Left ventricle myocardium superior (tissue), 1 donor: ENCODE measurements at regions not wholly inside any gene's neighbourhood (a gene's known extent, or its start where the extent isn't known, plus 50 kb on each side); places are given as distances from the start of the nearest gene placed in this dataset.

ENCODE experiments used
- ATAC-seq: fragments of 200-7000 bp; cut with Tn5 transposase; one replicate; pipeline ENCODE4 v1.9.1; 2020; ENCODE audit warnings: mild to moderate bottlenecking, moderate library complexity
- DNase-seq: peaks from one replicate; pipeline ENCODE4 v3.0.0-alpha.2; 2020
- intact Hi-C: fragments of 100-400 bp; cut with micrococcal nuclease; formaldehyde crosslinking; loops from one replicate; pipeline ENCODE4 v1.11.0; 2022
- donor health status: DM: no; HTN: yes; CAD: no; lungs with severe emphysema.

DNA sequence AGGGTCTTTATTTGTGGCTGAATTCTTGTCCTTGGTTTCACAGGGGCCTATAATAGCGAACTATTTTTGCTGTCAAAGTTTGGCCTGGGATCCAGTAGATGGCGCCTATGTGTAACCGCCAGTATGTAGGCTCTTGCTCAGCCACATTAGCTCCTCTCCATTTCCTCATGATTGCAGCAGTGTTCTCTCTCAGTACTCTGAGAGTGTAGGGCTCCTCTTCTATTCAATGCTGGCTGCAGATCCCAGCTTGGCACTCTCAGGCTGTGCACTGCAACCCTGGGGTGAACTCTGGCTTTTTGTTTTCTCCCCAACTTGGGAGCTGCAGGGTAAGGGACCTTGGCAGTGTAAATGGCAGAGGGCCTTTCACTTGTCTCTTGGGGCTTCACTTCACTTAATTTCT, 344.6 kb upstream of the CHAC2 start:
- DNase-seq (no peak), ATAC-seq (peak; percentile 50)
- intact Hi-C loops = no loop called here

DNA sequence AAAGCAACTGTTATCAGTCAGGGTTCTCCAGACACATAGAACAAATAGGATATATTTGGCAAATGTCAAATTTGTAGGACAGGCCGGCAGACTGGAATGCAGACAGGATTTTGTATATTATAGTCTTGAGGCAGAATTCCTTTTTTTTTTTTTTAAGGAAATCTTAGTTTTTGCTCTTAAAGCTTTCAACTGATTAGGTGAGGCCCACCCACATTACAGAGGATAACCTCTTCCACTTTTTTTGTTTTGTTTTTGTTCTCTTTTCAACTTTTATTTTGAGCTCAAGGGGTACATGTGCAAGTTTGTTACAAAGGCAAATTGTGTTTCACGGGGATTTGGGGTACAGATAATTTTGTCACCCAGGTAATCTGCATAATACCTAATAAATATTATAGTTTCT, 350.2 kb upstream of the CHAC2 start:
- DNase-seq = no peak

DNA sequence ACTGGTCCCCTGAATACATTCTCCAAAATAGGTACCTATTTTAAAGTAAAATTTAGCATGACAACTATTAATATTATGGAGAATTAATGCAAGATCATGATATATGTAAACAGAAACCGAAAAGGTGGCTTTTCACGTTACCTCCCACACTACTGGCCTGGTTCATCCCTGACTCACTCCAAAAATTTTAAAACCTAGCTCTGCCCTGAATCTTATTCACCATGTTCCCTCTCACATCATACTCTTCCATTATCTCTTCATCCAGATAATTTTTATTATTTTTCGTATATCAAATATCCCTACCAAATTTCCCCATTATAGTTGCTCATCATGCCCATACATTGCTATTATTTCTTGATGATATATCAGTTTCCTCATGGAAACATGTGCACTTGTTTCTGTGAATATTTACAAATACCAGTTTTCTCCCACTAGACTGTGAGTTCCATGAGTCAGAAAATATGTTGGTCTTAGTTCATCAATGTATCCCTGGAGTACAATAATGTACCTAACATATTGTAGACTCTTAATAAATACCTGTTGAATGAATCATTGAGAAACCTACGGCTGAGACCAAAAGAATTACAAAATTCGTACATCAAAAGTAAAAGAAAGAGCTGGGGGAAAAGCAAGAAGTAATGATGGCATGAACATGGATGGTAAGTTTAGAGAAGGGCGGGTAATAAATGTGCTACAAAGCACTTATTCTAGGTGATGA, 360.1 kb upstream of the CHAC2 start:
- intact Hi-C loops = no loop called here
- DNase-seq = no peak
- ATAC-seq = no peak

More for the DNA sequence above, 350.2 kb upstream of the CHAC2 start:
- intact Hi-C loops = no loop called here
- no peak for ATAC-seq

DNA sequence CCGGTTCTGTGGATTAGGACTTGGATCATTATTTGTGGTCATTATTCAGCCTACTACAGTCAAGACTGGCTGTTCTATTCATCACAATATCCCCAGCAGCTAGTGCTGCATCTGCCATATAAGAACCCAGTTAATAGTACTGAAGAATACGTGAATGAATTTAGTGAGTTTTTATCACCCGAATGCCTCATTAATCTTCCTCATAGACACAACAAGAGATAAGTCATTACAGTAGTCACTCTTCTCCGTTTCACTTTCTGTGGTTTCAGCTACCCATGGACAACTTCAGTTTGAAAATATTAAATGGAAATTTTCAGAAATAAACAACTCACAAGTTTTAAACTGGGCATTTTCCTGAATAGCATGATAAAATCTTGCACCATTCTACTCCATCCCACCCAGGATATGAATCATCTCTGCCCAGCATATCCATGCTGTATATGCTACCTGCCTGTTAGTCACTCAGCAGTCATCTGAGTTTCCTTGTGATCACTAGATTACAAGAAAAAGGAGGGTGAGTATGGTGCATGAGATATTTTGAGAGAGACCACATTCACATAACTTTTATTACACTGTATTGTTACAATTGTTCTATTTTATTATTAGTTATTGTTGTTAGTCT, 363.7 kb upstream of the CHAC2 start:
- DNase-seq (no peak), ATAC-seq (no peak)
- intact Hi-C loops = no loop called here

DNA sequence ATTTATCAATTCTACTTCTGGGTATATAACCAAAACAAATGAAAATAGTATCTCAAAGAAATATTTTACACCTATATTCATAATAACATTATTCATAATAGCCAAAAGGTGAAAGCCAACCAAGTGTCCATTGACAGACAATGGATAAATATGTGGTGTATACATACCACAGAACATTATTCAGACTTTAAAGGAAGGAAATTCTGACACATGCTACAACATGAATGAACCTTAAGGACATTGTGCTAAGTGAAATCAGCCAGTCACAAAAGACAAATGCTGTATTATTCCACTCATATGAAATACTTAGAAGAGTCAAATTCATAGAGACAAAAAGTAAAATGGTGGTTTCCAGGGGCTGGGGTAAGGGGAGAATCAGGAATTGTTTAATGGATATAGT, 370.5 kb upstream of the CHAC2 start:
- DNase-seq = no peak
- no peak for ATAC-seq
- intact Hi-C loops = no loop called here

DNA sequence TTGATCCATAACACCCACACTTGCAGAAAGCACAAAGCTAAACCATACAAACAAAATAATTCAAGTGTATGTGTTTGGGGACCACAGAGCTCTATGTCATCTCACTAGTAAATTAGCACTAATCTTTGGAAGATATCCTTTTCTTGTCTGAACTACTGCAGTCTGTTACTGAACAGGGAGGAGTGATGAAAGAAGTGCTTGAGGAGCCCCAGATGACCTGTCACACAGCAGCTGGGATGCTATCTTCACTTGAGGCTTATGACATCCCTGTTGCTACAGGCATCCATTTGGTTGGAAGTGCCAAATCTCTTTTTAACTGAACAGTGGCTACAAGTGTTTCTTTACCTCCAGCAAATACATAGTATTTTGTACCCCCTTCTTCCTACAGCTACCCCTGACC, 386.3 kb upstream of the CHAC2 start:
- DNase-seq = peak; percentile 28
- intact Hi-C loops = no loop called here
- ATAC-seq = peak; percentile 99

DNA sequence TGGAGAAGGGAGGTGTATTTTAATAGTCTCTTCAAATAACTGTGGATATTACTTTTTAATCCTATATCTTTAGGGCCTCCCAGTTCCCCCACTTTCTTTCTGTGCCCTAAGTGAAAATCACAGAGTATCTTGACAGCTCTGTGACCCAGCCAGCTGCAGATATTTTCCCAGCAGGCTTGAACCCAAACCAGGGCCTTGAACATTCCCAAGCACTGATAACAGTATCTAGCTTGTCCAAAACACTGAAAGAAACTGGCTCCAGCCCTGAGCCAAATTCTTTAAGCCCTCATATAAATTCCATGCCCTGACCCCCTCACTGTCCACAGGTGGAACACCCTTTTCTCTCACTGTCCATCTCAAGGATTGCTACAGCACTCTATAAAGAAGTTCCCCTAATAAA, 388.1 kb upstream of the CHAC2 start:
- intact Hi-C loops = no loop called here
- DNase-seq (peak; percentile 7), ATAC-seq (no peak)

DNA sequence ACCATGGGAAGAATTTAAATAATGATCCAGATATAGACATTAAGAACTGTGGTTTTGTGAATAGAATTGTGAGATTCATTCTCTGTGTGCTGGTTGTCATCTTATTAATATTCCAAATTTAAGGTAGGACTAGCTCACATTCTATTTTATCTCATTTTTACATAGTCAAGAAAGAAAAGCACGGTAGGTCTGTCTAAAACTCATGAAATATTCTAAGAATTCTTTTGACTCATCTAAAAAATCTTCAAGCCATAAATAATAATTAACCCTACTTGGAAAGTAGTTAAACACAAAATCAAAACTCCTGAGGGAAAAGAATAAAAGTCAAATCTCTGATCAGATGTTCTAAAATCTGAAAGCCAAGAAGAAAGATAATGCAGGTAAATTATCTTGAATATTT, 388.8 kb upstream of the CHAC2 start:
- ATAC-seq (no peak), DNase-seq (no peak)
- intact Hi-C loops = no loop called here

DNA sequence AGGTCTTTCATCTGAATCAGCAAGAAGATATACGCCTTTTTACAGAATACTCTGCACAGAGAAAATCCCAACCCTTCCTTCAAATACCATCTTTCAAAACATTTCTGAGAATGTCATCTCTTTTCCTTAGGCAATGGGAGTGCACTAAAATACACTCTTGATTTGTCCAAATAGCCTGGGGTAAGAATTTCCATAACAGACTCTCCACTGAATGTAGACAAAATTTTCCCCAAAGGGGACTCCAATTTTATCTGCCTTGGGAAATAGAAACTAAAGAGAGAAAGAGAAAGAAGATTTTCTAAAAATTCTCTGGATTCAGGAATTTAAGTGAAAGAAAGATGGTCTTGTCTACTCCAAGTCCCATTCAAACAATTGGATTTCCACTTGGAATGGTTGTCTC, 394.5 kb upstream of the CHAC2 start:
- intact Hi-C loops = no loop called here
- no peak for DNase-seq
- ATAC-seq = no peak

DNA sequence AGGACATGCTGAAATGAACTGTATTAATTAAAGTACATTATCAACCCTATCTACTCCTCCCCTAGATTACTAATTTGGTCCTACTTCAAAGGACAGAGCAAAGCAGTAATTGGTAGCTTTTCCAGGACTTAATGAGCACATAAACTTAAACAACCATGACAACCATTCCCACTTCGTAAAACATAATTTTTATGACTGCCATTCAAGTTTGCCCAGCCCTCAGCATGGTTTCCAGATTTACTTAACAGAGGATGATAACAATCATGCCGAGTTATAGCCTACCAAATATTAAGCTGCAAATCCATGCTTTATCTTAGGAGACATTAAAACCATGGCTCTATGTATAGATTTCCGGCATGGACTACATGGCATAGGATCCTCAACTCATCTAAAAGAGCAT, 401.1 kb upstream of the CHAC2 start:
- ATAC-seq = no peak
- no peak for DNase-seq
- intact Hi-C loops = no loop called here

DNA sequence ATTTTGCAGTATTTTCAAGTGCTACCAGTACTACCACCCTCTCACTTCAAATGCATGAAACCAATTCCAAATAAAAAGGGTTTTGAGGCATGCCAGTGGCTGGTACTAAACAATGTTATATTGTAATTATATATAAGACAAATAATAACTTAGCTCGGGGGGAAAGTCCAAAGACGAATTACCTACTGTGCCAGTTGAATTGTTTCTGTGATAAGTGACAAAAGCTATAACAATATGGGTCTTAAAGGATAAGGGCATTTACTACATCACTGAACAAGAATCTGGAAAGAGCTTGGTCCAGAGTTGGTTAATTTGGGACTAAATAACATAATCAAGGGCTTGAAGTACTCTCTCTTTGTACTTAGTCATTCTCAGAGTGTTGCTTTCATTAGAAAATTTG, 404.7 kb upstream of the CHAC2 start:
- DNase-seq (no peak), ATAC-seq (no peak)
- intact Hi-C loops = no loop called here

DNA sequence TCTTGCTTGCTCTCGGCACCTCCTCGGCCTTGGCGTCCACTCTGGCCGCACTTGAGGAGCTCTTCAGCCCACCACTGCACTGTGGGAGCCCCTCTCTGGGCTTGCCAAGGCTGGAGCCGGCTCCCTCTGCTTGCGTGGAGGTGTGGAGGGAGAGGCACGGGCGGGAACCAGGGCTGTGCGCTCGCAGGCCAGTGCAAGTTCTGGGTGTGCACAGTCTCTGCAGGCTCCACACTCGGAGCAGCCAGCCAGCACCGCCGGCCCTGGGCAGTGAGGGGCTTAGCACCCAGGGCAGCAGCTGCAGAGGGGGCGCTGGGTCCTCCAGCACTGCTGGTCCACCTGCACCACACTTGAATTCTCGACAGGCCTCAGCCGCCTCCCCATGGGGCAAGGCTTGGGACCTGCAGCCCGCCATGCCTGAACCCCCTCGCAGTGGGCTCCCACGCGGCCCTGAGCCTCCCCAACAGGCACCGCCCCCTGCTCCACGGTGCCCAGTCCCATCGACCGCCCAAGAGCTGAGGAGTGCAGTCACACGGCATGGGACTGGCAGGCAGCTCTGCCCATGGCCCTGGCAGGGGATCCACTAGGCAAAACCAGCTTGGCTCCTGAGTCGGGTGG, 411.2 kb upstream of the CHAC2 start:
- no peak for DNase-seq
- intact Hi-C loops = no loop called here
- no peak for ATAC-seq

DNA sequence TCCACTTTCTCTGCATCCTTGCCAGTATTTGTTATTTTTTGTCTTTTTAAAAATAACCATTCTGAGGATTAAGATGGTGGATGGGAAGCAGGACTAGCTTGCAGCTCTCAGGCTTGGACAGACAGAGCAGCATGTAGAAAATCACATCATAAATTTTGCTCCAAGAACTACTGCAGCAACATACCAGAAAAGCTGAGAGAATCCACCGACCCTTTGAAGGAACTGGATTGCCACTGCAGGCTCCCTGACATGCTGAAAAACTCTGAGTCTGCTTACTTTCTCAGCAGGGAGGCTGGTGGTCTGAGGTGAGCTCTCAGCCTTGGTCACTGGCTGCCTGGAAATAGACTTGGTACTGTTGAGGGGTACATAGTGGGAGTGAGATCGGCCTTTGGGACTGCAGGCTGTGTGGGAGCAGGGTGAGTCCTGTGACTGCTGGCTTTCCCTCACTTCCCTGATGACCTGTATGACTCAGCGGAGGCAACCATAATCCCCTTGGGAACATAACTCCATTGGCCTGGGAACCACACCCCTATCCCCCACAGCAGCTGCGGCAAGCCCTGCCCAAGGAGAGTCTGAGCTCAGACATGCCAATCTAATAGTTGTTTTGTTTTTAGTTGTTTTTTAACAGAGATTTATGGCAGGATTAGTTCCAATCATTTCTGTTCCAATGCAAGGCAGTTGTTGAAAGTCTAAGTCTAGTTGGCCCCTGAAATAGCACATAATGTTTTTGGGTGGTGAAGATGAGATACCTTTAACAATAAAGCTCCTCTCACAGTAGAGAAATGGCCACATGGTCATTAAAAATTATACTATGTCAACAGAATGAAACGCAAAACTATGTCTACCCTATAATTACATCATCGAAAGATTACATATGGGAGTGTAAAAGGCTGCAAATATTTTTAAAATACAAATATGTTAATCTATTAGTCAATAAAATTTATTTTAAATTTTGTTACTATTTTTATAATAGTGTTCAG, 414.2 kb upstream of the CHAC2 start:
- intact Hi-C loops = no loop called here
- no peak for DNase-seq
- no peak for ATAC-seq

DNA sequence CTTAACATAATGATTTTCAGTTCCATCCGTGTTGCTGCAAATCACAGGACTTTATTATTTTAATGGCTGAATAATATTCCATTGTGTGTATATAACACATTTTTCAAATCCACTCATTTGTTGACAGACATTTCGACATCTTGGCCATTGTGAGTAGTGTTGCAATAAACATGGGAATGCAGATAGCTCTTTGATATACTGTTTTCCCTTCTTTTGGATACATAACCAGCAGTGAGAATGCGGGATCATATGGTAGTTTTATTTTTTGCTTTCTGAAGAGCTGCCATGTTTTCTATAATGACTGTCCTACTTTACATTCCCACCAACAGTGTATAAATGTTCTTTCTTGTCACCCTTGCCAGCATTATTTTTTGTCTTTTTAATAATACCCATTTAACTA, 420.3 kb upstream of the CHAC2 start:
- DNase-seq (no peak), ATAC-seq (no peak)
- intact Hi-C loops = no loop called here

DNA sequence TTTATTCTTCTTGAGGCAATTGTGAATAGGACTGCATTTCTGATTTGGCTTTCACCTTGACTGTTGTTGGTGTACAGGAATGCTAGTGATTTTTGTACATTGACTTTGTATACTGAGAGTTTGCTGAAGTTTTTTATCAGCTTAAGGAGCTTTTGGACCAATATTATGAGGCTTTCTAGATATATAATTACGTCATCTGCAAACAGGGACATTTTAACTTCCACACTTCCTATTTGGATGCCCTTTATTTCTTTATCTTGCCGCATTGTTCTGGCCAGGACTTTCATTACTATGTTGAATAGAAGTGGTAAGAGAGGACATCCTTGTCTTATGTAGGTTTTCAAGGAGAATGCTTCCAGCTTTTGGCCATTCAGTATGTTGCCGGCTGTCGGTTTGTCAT, 425.4 kb upstream of the CHAC2 start:
- no peak for DNase-seq
- no peak for ATAC-seq
- intact Hi-C loops = no loop called here

DNA sequence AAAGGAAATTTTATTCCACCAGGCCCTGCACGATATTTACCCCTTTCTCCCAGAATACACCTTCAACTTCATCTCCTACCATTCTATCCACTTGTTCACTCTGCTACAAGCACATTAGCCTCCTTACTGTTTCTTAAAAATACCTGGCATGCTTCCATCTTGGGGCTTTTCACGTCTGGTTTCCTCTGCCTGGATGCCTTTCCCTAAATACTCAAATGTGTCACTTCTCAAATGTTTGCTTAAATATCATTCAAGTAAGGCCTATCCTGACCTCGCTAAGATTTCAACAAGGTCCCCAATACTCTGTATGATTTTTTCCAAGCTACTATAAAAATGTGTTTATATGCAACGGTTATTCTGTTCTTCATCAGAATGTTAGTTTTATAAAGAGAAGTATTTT, 433.0 kb upstream of the CHAC2 start:
- intact Hi-C loops = no loop called here
- no peak for ATAC-seq
- no peak for DNase-seq

DNA sequence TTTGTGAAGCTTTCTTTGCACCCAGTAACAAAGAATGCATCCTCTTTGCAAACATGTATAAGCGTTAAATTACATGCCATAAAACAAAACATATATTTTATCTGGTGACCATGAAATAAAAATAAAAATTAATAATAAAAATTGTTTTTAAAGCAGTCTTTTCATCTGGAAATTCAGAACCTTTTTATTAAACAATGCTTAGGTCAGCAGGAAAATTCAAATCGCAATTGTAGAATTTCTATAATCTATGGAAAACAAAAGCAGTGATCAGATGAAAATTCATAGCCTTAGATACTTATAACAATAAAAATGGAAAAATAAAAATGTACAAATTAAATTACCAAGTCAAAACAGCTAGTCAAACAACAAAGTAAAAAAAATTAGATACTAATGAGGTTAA, 435.9 kb upstream of the CHAC2 start:
- DNase-seq (no peak), ATAC-seq (no peak)
- intact Hi-C loops = no loop called here

DNA sequence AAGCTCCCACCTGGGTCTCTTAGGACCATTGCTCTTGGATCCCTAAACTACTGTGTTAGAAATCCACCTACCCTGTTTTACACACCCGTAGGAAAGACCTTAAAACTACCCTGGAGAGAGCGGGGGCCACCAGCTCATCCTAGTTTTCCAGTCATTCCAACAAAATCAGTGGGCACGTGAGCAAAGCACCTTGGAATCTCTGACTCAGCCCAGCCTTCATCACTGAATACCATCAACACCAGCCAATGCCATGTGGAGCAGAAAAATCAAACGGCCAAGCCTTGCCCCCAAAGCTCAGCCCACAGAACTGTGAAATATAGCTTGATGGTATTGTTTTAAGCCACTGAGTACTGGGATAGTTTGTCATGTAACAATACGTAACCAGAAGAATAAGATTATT, 449.7 kb upstream of the CHAC2 start:
- no peak for ATAC-seq
- intact Hi-C loops = no loop called here
- DNase-seq = no peak

DNA sequence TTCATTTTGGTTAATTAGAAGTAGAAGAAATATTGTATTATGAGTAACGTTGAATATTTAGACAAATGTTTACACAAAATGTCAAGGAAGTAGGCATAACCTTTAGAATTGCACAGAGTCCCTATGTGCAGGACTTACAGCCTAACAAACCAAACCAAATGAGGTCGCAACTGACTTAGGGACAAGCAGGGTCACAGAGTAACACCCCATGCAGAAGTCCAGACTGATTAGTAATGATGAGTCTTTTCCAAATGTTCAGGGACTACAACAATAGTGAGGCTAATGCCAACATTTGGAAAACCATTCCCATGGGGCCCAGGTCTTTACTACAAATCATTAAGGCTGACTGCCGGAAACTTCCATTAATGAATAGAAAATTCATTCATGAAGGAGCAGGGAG, 452.5 kb upstream of the CHAC2 start:
- intact Hi-C loops = no loop called here
- DNase-seq = no peak
- ATAC-seq = no peak

DNA sequence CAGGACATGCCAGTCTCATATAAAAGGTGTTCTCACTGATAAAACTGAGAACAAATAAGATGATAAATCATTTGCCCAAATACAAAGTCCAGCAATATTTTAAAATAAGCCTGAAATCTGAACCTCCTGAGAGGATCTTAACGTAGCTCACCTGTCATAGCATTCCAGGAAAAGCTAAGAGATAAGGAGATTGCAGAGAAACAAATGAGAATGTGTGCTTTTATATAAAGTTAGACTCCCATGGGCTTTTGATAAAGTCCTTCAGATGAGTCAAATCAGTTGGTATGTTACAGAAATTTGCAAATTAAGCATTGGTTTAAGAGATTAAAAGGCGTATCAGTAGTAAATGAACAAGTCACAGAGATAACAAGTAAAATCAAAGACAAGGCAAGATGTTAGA, 452.9 kb upstream of the CHAC2 start:
- DNase-seq (no peak), ATAC-seq (no peak)
- intact Hi-C loops = no loop called here
